ENCODE measurements at regions not wholly inside any gene's neighbourhood (a gene's known extent, or its start where the extent isn't known, plus 50 kb on each side); places are given as distances from the start of the nearest gene placed in this dataset.

DNA sequence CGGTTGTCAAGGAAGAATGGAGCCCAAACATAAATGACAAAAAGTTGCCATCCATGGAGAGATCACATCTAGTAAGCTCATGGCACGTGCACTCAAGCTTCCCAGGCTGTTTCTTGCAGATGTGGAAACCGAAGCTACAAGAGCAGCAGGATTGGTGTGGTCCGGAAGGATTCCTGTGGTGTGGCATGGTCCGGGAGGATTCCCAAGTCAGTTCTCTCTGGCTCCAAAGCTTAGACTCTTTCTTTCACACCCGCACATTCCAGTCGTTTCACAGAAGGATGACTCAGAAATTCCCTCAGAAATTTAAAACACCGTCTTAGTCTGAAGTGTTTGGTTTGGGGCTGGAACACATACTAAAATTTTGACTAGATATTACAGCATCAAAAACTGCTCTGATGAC lies 78.0 kb upstream of the DRD2 start:
- TF ChIP-seq ZNF644 (tag; IDR thresholded peaks at IDR 0.05; ENCODE audit: low read depth) = no peak
- TF ChIP-seq ADNP (tag; IDR thresholded peaks at IDR 0.05) = no peak
- TF ChIP-seq, protein P1, sequence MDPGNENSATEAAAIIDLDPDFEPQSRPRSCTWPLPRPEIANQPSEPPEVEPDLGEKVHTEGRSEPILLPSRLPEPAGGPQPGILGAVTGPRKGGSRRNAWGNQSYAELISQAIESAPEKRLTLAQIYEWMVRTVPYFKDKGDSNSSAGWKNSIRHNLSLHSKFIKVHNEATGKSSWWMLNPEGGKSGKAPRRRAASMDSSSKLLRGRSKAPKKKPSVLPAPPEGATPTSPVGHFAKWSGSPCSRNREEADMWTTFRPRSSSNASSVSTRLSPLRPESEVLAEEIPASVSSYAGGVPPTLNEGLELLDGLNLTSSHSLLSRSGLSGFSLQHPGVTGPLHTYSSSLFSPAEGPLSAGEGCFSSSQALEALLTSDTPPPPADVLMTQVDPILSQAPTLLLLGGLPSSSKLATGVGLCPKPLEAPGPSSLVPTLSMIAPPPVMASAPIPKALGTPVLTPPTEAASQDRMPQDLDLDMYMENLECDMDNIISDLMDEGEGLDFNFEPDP (CRISPR knock-in tag; IDR thresholded peaks at IDR 0.05) = no peak
- TF ChIP-seq MAFK (IDR thresholded peaks at IDR 0.05; ENCODE audit: low read length) = no peak
- no peak for TF ChIP-seq CCAR2 (IDR thresholded peaks at IDR 0.05; ENCODE audit: low read depth, low read length)
- TF ChIP-seq EZH2 (IDR thresholded peaks at IDR 0.05; ENCODE audit: borderline replicate concordance, low read depth, low read length) = no peak
- no peak for TF ChIP-seq NCOR1 (IDR thresholded peaks at IDR 0.05)
- no peak for TF ChIP-seq CHD1 (IDR thresholded peaks at IDR 0.05; ENCODE audit: low read length)
- no peak for TF ChIP-seq CEBPB (tag; IDR thresholded peaks at IDR 0.05)
- TF ChIP-seq, protein P2, sequence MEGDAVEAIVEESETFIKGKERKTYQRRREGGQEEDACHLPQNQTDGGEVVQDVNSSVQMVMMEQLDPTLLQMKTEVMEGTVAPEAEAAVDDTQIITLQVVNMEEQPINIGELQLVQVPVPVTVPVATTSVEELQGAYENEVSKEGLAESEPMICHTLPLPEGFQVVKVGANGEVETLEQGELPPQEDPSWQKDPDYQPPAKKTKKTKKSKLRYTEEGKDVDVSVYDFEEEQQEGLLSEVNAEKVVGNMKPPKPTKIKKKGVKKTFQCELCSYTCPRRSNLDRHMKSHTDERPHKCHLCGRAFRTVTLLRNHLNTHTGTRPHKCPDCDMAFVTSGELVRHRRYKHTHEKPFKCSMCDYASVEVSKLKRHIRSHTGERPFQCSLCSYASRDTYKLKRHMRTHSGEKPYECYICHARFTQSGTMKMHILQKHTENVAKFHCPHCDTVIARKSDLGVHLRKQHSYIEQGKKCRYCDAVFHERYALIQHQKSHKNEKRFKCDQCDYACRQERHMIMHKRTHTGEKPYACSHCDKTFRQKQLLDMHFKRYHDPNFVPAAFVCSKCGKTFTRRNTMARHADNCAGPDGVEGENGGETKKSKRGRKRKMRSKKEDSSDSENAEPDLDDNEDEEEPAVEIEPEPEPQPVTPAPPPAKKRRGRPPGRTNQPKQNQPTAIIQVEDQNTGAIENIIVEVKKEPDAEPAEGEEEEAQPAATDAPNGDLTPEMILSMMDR (IDR thresholded peaks at IDR 0.05 in 2 of 3, conservative IDR thresholded peaks at IDR 0.05 in 1 of 3; ENCODE audit: insufficient read depth in 2 of 3, low read depth in 1 of 3, low read length in 3 of 3) = no peak
- TF ChIP-seq ZKSCAN1 (IDR thresholded peaks at IDR 0.05; ENCODE audit: low read depth, low read length) = no peak

Data from K562 (cell line).